A673 (cell line): ENCODE measurements at regions not wholly inside any gene's neighbourhood (a gene's known extent, or its start where the extent isn't known, plus 50 kb on each side); places are given as distances from the start of the nearest gene placed in this dataset.

Experiments used
- EZH2 ChIP-seq: fragments of 200-600 bp; sonication (generic); IDR thresholded peaks from 2 replicates; pipeline ENCODE4 v1.6.1; 2017; ENCODE audit warnings: borderline replicate concordance, low read depth, mild to moderate bottlenecking, mixed read lengths, antibody characterized with exemption, low read length; ENCODE audit not compliant: poor library complexity, severe bottlenecking
- TF ChIP-seq, protein P1 (sequence below): fragments of 300-800, 200-600 bp; sonication (generic); conservative IDR thresholded peaks from 2 replicates; pipeline ENCODE4 v1.5.1; 2017; ENCODE audit warnings: low read depth, mild to moderate bottlenecking, antibody characterized with exemption, low read length, moderate library complexity, mixed read lengths

DNA sequence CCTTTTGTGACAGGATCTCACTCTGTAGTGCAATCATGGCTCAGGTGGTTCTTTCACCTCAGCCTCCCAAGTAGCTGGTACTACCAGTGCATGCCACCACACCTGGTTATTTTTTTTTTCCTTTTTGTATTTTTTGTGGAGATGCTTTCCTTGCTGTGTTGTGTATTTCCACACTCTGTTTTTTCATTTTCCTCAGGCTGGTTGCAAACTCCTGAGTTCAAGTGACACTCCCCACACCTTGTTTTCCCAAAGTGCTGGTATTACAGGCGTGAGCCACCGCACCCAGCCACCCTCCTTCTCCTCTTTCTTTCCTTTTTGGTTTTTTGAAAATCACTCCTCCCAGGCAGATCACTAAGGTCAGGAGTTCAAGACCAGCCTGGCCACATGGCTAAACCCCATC is 65.0 kb downstream of the MYCN start:
- TF ChIP-seq, protein P1, sequence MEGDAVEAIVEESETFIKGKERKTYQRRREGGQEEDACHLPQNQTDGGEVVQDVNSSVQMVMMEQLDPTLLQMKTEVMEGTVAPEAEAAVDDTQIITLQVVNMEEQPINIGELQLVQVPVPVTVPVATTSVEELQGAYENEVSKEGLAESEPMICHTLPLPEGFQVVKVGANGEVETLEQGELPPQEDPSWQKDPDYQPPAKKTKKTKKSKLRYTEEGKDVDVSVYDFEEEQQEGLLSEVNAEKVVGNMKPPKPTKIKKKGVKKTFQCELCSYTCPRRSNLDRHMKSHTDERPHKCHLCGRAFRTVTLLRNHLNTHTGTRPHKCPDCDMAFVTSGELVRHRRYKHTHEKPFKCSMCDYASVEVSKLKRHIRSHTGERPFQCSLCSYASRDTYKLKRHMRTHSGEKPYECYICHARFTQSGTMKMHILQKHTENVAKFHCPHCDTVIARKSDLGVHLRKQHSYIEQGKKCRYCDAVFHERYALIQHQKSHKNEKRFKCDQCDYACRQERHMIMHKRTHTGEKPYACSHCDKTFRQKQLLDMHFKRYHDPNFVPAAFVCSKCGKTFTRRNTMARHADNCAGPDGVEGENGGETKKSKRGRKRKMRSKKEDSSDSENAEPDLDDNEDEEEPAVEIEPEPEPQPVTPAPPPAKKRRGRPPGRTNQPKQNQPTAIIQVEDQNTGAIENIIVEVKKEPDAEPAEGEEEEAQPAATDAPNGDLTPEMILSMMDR: no peak
- no peak for TF ChIP-seq EZH2
